ENCODE measurements at regions not wholly inside any gene's neighbourhood (a gene's known extent, or its start where the extent isn't known, plus 50 kb on each side); places are given as distances from the start of the nearest gene placed in this dataset.

DNA sequence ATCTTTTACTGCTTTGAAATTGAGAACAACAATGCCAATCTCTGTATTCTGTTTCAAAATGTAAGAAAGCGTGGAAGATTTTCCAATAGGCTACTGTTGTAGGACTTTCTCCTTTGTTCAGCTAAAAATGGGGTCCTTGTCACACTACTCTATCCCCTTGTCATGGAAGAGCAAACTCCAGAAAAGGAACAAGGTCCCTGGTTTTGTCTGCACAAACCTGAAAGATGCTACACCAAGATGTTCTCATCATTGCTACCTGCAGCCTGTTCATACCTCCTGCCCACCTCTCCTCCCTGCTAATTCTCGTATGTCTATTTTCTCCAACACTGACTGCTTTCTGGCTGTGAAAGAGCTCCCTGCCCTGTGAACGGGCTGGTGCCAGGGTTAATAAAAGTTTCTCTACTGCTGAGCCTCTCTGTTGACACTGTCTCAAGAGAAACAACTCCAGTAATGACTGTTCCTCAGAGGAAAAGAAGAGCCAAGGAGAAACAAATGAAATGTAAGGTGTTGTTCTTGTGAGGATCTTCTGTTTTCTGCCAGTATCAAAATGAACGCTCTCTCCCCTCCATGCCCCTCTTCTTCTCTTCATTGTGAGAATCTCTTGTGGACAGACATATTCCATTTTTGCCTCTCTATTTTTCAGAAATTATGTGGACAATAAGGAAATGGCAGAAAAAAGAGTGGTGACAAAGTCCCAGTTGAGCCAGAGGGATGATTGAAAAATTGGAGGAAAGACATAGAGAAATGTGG lies 287.1 kb downstream of the ADGB start:
- POLR2A ChIA-PET, result interaction anchor here (1.1 kb wide), 1 partner anchor 10 kb away, joined by 3 read pairs; no protein-coding TSS in a partner anchor
- CTCF ChIA-PET, result no interaction called here
- intact Hi-C loops (cut with micrococcal nuclease), result no loop called here
- no TSS peak for BruUV-seq (replicated peaks)
- Mint-ChIP-seq H3K4me3 (ENCODE audit: unreplicated experiment) (no peak overlapping the region), H3K36me3 (ENCODE audit: insufficient read depth, unreplicated experiment) (no peaks in the 10 kb centered on the region), H3K4me1 (ENCODE audit: insufficient read depth, unreplicated experiment) (no peaks in the 10 kb centered on the region), H3K9me3 (ENCODE audit: unreplicated experiment) (no peaks in the 10 kb centered on the region), H3K27me3 (ENCODE audit: insufficient read depth, unreplicated experiment) (no peaks in the 10 kb centered on the region), H3K27ac (ENCODE audit: low read depth, unreplicated experiment) (no peak overlapping the region)
- DNase-seq (ENCODE audit: unreplicated experiment), result no peak
- TF ChIP-seq, protein P1, sequence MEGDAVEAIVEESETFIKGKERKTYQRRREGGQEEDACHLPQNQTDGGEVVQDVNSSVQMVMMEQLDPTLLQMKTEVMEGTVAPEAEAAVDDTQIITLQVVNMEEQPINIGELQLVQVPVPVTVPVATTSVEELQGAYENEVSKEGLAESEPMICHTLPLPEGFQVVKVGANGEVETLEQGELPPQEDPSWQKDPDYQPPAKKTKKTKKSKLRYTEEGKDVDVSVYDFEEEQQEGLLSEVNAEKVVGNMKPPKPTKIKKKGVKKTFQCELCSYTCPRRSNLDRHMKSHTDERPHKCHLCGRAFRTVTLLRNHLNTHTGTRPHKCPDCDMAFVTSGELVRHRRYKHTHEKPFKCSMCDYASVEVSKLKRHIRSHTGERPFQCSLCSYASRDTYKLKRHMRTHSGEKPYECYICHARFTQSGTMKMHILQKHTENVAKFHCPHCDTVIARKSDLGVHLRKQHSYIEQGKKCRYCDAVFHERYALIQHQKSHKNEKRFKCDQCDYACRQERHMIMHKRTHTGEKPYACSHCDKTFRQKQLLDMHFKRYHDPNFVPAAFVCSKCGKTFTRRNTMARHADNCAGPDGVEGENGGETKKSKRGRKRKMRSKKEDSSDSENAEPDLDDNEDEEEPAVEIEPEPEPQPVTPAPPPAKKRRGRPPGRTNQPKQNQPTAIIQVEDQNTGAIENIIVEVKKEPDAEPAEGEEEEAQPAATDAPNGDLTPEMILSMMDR (IDR thresholded peaks at IDR 0.05; ENCODE audit: unreplicated experiment), result no peak

GRCh38 chr6:146886587-146887446 lies 288.0 kb downstream of the ADGB start:
- Mint-ChIP-seq H3K9me3 (ENCODE audit: unreplicated experiment) (no peaks in the 10 kb centered on the region), H3K36me3 (ENCODE audit: insufficient read depth, unreplicated experiment) (no peaks in the 10 kb centered on the region), H3K27me3 (ENCODE audit: insufficient read depth, unreplicated experiment) (no peaks in the 10 kb centered on the region), H3K27ac (ENCODE audit: low read depth, unreplicated experiment) (no peak overlapping the region), H3K4me1 (ENCODE audit: insufficient read depth, unreplicated experiment) (peaks cover 2% of the 10 kb centered on the region), H3K4me3 (ENCODE audit: unreplicated experiment) (no peak overlapping the region)
- POLR2A ChIA-PET, result interaction anchor here (1.1 kb wide), 1 partner anchor 11 kb away, joined by 3 read pairs; no protein-coding TSS in a partner anchor
- DNase-seq (ENCODE audit: unreplicated experiment), result no peak
- CTCF ChIA-PET, result no interaction called here
- intact Hi-C loops (cut with micrococcal nuclease), result no loop called here
- BruUV-seq (replicated peaks), result no TSS peak
- TF ChIP-seq, protein P1 (IDR thresholded peaks at IDR 0.05; ENCODE audit: unreplicated experiment), result no peak

GRCh38 chr6:146887447-146888077 lies 288.8 kb downstream of the ADGB start:
- peak; percentile 21 for DNase-seq (ENCODE audit: unreplicated experiment)
- TF ChIP-seq, protein P1 (IDR thresholded peaks at IDR 0.05; ENCODE audit: unreplicated experiment), result no peak
- Mint-ChIP-seq H3K27ac (ENCODE audit: low read depth, unreplicated experiment) (no peak overlapping the region), H3K27me3 (ENCODE audit: insufficient read depth, unreplicated experiment) (no peaks in the 10 kb centered on the region), H3K4me1 (ENCODE audit: insufficient read depth, unreplicated experiment) (peaks cover 8% of the 10 kb centered on the region), H3K36me3 (ENCODE audit: insufficient read depth, unreplicated experiment) (no peaks in the 10 kb centered on the region), H3K9me3 (ENCODE audit: unreplicated experiment) (no peaks in the 10 kb centered on the region), H3K4me3 (ENCODE audit: unreplicated experiment) (no peak overlapping the region)
- CTCF ChIA-PET, result interaction anchor here (0.6 kb wide), 1 partner anchor 397 kb away, joined by 3 read pairs; no protein-coding TSS in a partner anchor
- POLR2A ChIA-PET, result no interaction called here
- BruUV-seq (replicated peaks), result no TSS peak
- intact Hi-C loops (cut with micrococcal nuclease), result no loop called here

DNA sequence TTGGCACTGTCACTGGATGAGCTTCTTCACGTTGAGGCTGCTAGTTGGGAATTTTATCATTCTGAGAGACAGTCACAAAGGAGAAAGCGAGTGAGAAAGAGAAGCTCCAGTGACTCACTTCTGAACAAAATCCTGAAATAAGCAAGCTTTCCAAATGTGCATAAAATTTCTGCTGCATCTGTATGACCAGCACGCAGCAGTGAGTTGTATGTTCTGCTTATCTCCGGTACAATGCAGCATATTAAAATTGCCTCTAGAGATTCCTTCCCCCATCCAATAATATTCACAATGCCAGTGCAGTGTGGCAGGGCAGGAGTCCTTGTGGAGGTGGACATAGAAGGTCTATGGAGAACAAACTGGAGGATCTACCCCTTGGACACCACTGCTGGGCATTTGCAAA lies 290.5 kb downstream of the ADGB start:
- no peak overlapping the region for H3K27ac Mint-ChIP-seq (ENCODE audit: low read depth, unreplicated experiment)
- ChIA-PET POLR2A (no interaction called here), CTCF (no interaction called here)
- peaks cover 12% of the 10 kb centered on the region for H3K4me1 Mint-ChIP-seq (ENCODE audit: insufficient read depth, unreplicated experiment)
- H3K9me3 Mint-ChIP-seq (ENCODE audit: unreplicated experiment), result no peaks in the 10 kb centered on the region
- H3K36me3 Mint-ChIP-seq (ENCODE audit: insufficient read depth, unreplicated experiment), result no peaks in the 10 kb centered on the region
- no TSS peak for BruUV-seq (replicated peaks)
- H3K27me3 Mint-ChIP-seq (ENCODE audit: insufficient read depth, unreplicated experiment), result no peaks in the 10 kb centered on the region
- TF ChIP-seq, protein P1 (IDR thresholded peaks at IDR 0.05; ENCODE audit: unreplicated experiment), result no peak
- intact Hi-C loops (cut with micrococcal nuclease), result no loop called here
- no peak for DNase-seq (ENCODE audit: unreplicated experiment)
- H3K4me3 Mint-ChIP-seq (ENCODE audit: unreplicated experiment), result no peak overlapping the region

All from MCF 10A (cell line).